Mucosa of stomach (tissue), 1 donor: ENCODE measurements at regions not wholly inside any gene's neighbourhood (a gene's known extent, or its start where the extent isn't known, plus 50 kb on each side); places are given as distances from the start of the nearest gene placed in this dataset.

ENCODE experiments used
- H3K27me3 ChIP-seq: one replicate; pipeline ENCODE4 v1.7.0; 2013; ENCODE audit warnings: mild to moderate bottlenecking, low read length; ENCODE audit not compliant: control insufficient read depth, insufficient read depth
- H3K36me3 ChIP-seq: one replicate; pipeline ENCODE4 v1.7.0; 2013; ENCODE audit warnings: low read length; ENCODE audit not compliant: control insufficient read depth, insufficient read depth
- H3K4me1 ChIP-seq: one replicate; pipeline ENCODE4 v1.7.0; 2013; ENCODE audit warnings: mild to moderate bottlenecking, low read length; ENCODE audit not compliant: control insufficient read depth, insufficient read depth
- H3K4me3 ChIP-seq: one replicate; pipeline ENCODE4 v1.7.0; 2013; ENCODE audit warnings: low read length
- H3K9ac ChIP-seq: one replicate; pipeline ENCODE4 v1.7.0; 2013; ENCODE audit warnings: mild to moderate bottlenecking, low read length, moderate library complexity
- H3K9me3 ChIP-seq: one replicate; pipeline ENCODE4 v1.7.0; 2013; ENCODE audit warnings: mild to moderate bottlenecking, low read length, moderate library complexity; ENCODE audit not compliant: control insufficient read depth
- donor health status: Pancreatic carcinoma.

DNA sequence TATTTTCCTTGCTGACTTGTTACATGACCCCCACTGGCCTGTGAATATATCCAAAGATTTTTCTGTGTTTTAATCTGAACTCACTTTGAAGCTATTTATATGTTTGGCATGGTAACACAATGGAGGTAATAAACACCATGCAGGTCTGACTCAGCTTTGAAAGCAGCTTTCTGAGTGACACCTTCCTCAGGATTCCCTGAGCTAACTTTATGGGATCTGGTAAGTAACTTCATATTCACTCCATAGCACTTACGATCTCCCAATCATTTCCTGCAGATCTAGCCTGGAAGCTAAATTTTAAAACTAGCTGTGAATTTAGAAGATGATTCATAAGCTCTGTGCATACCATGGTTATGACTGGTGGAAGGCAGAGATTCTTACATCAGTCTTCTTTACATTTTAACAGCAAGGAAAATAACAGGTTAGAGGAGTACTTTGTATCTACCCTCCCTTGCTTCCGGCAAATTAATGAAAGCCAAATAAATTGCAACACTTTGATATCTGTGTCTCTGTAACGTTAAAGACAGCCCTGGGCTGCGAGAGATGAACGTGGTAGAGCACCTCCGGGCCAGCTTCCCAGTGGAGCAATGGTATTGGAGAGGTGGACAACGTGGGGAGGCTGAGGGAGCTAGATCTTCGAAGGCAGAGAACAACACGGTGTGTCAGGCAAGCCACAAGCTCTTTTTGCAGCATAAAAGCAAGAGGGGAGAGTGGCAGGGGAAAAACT lies 170.2 kb upstream of the KLF14 start:
- peak overlapping the region; percentile 2 for H3K9ac ChIP-seq
- no peaks in the 10 kb centered on the region for H3K9me3 ChIP-seq
- no peaks in the 10 kb centered on the region for H3K36me3 ChIP-seq
- H3K27me3 ChIP-seq: no peaks in the 10 kb centered on the region
- peaks cover 69% of the 10 kb centered on the region for H3K4me1 ChIP-seq
- no peak overlapping the region for H3K4me3 ChIP-seq

GRCh38 chr7:130904792-130905191 lies 170.8 kb upstream of the KLF14 start:
- Histone ChIP-seq H3K4me3 (no peak overlapping the region), H3K36me3 (no peaks in the 10 kb centered on the region), H3K4me1 (peaks cover 69% of the 10 kb centered on the region), H3K9ac (peak overlapping the region; percentile 2), H3K9me3 (no peaks in the 10 kb centered on the region), H3K27me3 (no peaks in the 10 kb centered on the region)

GRCh38 chr7:130906575-130906974 lies 172.6 kb upstream of the KLF14 start:
- no peak overlapping the region for H3K4me3 ChIP-seq
- no peaks in the 10 kb centered on the region for H3K36me3 ChIP-seq
- H3K4me1 ChIP-seq: peaks cover 66% of the 10 kb centered on the region
- no peaks in the 10 kb centered on the region for H3K9me3 ChIP-seq
- H3K9ac ChIP-seq: no peak overlapping the region
- H3K27me3 ChIP-seq: no peaks in the 10 kb centered on the region

- Histone ChIP-seq H3K4me3 (no peak overlapping the region), H3K9ac (no peak overlapping the region), H3K9me3 (no peaks in the 10 kb centered on the region), H3K36me3 (no peaks in the 10 kb centered on the region), H3K27me3 (no peaks in the 10 kb centered on the region), H3K4me1 (peaks cover 58% of the 10 kb centered on the region)
Measured at GRCh38 chr7:130907439-130907838, 173.4 kb upstream of the KLF14 start.

DNA sequence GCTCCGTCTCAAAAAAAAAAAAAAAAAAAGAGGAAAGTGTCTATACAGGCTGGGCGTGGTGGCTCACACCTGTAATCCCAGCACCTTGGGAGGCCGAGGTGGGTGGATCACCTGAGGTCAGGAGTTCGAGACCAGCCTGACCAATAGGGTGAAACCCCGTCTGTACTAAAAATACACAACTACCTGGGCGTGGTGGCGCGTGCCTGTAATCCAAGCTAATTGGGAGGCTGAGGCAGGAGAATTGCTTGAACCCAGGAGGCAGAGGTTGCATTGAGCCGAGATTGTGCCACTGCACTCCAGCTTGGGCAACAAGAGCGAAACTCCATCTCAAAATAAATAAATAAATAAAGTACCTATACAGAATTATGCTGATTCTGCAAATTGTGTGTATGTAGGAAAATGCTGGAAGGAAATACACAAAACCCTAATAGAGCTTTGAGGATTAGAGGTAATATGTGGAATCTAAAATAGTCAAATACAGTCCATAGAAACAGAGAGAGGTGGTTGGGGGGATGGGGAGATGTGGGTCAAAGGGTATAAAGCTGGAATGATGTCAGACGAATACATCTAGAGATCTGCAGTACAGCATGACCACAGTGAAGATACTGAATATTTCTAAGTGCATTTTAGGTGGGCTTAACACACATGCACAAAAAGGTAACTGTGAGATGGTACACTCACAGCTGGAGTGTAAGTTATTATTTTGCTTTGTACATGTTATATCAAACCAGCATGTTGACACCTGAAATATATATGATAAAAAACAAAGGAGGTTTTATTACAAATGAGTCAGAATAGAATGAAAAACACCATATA lies 174.5 kb upstream of the KLF14 start:
- no peak overlapping the region for H3K9ac ChIP-seq
- H3K9me3 ChIP-seq: no peaks in the 10 kb centered on the region
- H3K4me1 ChIP-seq: peaks cover 50% of the 10 kb centered on the region
- no peaks in the 10 kb centered on the region for H3K27me3 ChIP-seq
- no peaks in the 10 kb centered on the region for H3K36me3 ChIP-seq
- no peak overlapping the region for H3K4me3 ChIP-seq

- H3K9ac ChIP-seq: peak overlapping the region; percentile 36
- no peak overlapping the region for H3K4me3 ChIP-seq
- no peaks in the 10 kb centered on the region for H3K27me3 ChIP-seq
- H3K9me3 ChIP-seq: no peaks in the 10 kb centered on the region
- no peaks in the 10 kb centered on the region for H3K36me3 ChIP-seq
- peaks cover 50% of the 10 kb centered on the region for H3K4me1 ChIP-seq
Measured at GRCh38 chr7:130909161-130909836, 175.3 kb upstream of the KLF14 start.

GRCh38 chr7:130909881-130910672 lies 176.1 kb upstream of the KLF14 start:
- H3K4me1 ChIP-seq: peaks cover 50% of the 10 kb centered on the region
- H3K36me3 ChIP-seq: no peaks in the 10 kb centered on the region
- H3K9ac ChIP-seq: peak overlapping the region; percentile 81
- peak overlapping the region; percentile 10 for H3K4me3 ChIP-seq
- H3K9me3 ChIP-seq: no peaks in the 10 kb centered on the region
- no peaks in the 10 kb centered on the region for H3K27me3 ChIP-seq

GRCh38 chr7:130910949-130911944 lies 177.2 kb upstream of the KLF14 start:
- H3K9ac ChIP-seq: peak overlapping the region; percentile 81
- H3K9me3 ChIP-seq: no peaks in the 10 kb centered on the region
- H3K4me1 ChIP-seq: peaks cover 56% of the 10 kb centered on the region
- H3K27me3 ChIP-seq: no peaks in the 10 kb centered on the region
- H3K4me3 ChIP-seq: peak overlapping the region; percentile 53
- H3K36me3 ChIP-seq: no peaks in the 10 kb centered on the region

DNA sequence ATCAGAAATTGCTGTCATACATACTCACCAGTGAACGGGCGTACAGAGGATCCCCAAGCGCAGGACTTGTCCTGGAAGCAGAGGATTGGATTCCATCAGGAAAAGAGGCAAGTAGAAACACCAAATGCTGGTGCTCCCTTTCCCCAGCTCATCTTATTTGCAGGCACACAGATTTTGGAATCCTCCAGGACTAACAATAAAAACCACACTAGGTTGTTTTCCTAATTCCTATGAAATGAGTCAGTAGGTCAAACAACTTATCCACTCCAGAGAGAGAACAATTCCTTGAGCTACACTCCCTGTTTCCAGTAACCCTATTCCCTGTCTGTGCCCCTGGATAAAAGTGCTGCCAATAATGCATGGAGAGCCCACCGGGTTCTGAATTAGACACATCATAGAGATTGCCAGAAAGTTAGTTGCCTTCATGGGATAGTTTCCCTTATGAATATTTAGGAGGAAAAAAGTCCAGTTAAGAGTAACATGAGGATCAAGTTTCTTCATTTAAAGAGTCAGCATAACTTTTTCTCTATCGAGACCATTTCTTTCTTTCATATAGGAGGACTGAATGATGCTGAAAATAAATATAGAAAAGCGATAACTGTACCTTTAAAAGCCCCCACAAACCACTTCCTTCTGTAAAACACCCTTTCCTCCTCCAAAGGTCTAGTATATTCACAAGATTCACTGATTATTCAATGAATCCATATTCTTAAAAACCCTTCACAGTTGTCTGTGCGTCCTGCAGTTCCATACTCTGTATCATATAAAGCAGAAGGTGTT lies 178.3 kb upstream of the KLF14 start:
- H3K4me1 ChIP-seq: peaks cover 66% of the 10 kb centered on the region
- peak overlapping the region; percentile 81 for H3K9ac ChIP-seq
- peak overlapping the region; percentile 53 for H3K4me3 ChIP-seq
- no peaks in the 10 kb centered on the region for H3K9me3 ChIP-seq
- H3K27me3 ChIP-seq: no peaks in the 10 kb centered on the region
- H3K36me3 ChIP-seq: no peaks in the 10 kb centered on the region

DNA sequence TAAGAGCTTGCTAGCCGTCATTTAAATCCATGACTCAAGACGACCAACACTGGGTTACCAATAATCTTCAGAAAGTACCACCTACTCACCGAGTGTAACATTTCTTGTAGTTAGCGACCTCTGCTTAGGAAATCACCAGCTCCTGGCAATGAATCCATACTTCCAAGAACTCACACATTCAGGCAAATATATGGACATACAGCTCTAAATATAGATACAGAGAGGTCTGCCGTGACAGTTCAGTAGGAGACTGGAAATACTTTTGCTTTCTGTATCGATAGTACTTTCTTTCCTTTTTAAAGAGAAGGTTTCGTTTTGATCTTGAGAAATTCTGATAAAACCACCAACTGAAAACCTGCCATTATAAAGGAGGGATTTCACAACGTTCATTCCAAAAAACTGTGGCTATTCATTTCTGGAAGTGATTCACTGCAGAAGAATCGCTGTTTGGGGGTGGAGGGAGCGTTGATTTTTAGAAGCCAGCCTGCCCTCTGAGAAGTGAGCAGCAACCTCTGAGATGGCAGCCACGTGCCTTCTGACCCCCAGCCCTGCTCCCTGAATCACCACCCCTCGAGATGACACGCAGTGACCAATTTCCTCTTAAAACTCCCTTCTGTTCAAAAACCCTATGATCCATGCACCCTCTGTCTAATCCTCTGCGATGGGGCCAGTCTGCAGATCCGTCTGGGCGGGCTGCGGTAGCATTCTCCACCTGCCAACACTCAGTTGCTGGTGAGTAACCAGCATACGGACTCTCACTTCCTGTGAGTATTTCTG lies 179.0 kb upstream of the KLF14 start:
- H3K4me1 ChIP-seq: peaks cover 74% of the 10 kb centered on the region

More for the DNA sequence above, 179.0 kb upstream of the KLF14 start:
- Histone ChIP-seq H3K4me3 (peak overlapping the region; percentile 53), H3K27me3 (no peaks in the 10 kb centered on the region), H3K9me3 (no peaks in the 10 kb centered on the region), H3K9ac (peak overlapping the region; percentile 81), H3K36me3 (no peaks in the 10 kb centered on the region)
